Hepatocyte (in vitro differentiated cells): ENCODE measurements at regions not wholly inside any gene's neighbourhood (a gene's known extent, or its start where the extent isn't known, plus 50 kb on each side); places are given as distances from the start of the nearest gene placed in this dataset.

Experiments
- DNase-seq: peaks from one replicate; pipeline ENCODE4 v3.0.0-alpha.2; 2016; ENCODE audit warnings: low spot score
- H2AFZ ChIP-seq: fragments of 200-600 bp; sonication (generic); 2 replicates; pipeline ENCODE4 v1.6.0; 2016; ENCODE audit warnings: antibody characterized with exemption, mild to moderate bottlenecking
- H3K27ac ChIP-seq: fragments of 200-600 bp; sonication (generic); 2 replicates; pipeline ENCODE4 v1.5.1; 2016; ENCODE audit warnings: mild to moderate bottlenecking
- H3K27me3 ChIP-seq: fragments of 200-600 bp; sonication (generic); 2 replicates; pipeline ENCODE4 v1.6.1; 2016
- H3K36me3 ChIP-seq: fragments of 200-600 bp; sonication (generic); replicated peaks from 2 replicates; pipeline ENCODE4 v1.5.1; 2016; ENCODE audit warnings: low read depth; ENCODE audit not compliant: insufficient read depth
- H3K4me1 ChIP-seq: fragments of 200-600 bp; sonication (generic); 2 replicates; pipeline ENCODE4 v1.5.1; 2016; ENCODE audit warnings: mild to moderate bottlenecking, moderate library complexity; ENCODE audit not compliant: insufficient read depth
- H3K4me2 ChIP-seq: fragments of 200-600 bp; sonication (generic); 2 replicates; pipeline ENCODE4 v1.6.0; 2016
- H3K4me3 ChIP-seq: fragments of 200-600 bp; sonication (generic); 2 replicates; pipeline ENCODE4 v1.5.1; 2016; ENCODE audit warnings: mild to moderate bottlenecking
- H3K79me2 ChIP-seq: fragments of 200-600 bp; sonication (generic); 2 replicates; pipeline ENCODE4 v1.6.0; 2017; ENCODE audit warnings: mild to moderate bottlenecking
- H3K9me2 ChIP-seq: fragments of 200-600 bp; sonication (generic); replicated peaks from 2 replicates; pipeline ENCODE4 v1.6.0; 2017; ENCODE audit warnings: mild to moderate bottlenecking; ENCODE audit not compliant: insufficient read depth
- H3K9me3 ChIP-seq: fragments of 200-600 bp; sonication (generic); 2 replicates; pipeline ENCODE4 v1.5.1; 2016; ENCODE audit warnings: low read depth, mild to moderate bottlenecking
- H4K20me1 ChIP-seq: fragments of 200-600 bp; sonication (generic); 2 replicates; pipeline ENCODE4 v1.6.0; 2016; ENCODE audit warnings: mild to moderate bottlenecking; ENCODE audit not compliant: insufficient read depth, poor library complexity, severe bottlenecking
- CTCF ChIP-seq: fragments of 200-600 bp; sonication (generic); IDR thresholded peaks from 2 replicates; pipeline ENCODE4 v1.5.1; 2016; ENCODE audit warnings: antibody characterized with exemption, mild to moderate bottlenecking; ENCODE audit not compliant: poor library complexity
- EZH2 ChIP-seq: fragments of 200-600 bp; sonication (generic); IDR thresholded peaks from 2 replicates; pipeline ENCODE4 v1.6.1; 2016; ENCODE audit warnings: antibody characterized with exemption, mild to moderate bottlenecking, borderline replicate concordance
- EZH2phosphoT487 ChIP-seq: fragments of 200-600 bp; sonication (generic); IDR thresholded peaks from one replicate; pipeline ENCODE4 v1.6.1; 2018; ENCODE audit warnings: antibody characterized with exemption, mild to moderate bottlenecking, low read depth, moderate library complexity; ENCODE audit not compliant: unreplicated experiment, severe bottlenecking
- WGBS: methylation state at CpG from one replicate; pipeline ENCODE4 v1.1.6; 2016; ENCODE audit warnings: low lambda C conversion rate; ENCODE audit errors: missing lambda C conversion rate; 5-methylcytosine and 5-hydroxymethylcytosine counted together

- H3K27me3 ChIP-seq, result peaks cover 12% of the 10 kb centered on the region
- H3K36me3 ChIP-seq, result no peaks in the 10 kb centered on the region
- H2AFZ ChIP-seq, result no peak overlapping the region
- H3K9me3 ChIP-seq, result no peaks in the 10 kb centered on the region
- H3K4me1 ChIP-seq, result peaks cover 9% of the 10 kb centered on the region
- no peak overlapping the region for H3K4me2 ChIP-seq
- H4K20me1 ChIP-seq, result no peaks in the 10 kb centered on the region
- H3K79me2 ChIP-seq, result no peaks in the 10 kb centered on the region
- WGBS, result 77% methylated on average over 7 of the region's 7 CpGs
- no peak overlapping the region for H3K4me3 ChIP-seq
- no peak overlapping the region for H3K27ac ChIP-seq
- TF ChIP-seq EZH2 (no peak), EZH2phosphoT487 (no peak), CTCF (no peak)
- H3K9me2 ChIP-seq, result no peaks in the 10 kb centered on the region
- DNase-seq, result no peak
These were observed 56.2 kb downstream of the FAM43A start for GRCh38 chr3:194741916-194742315.

- no peak overlapping the region for H3K4me3 ChIP-seq
- no peak for DNase-seq
- H3K4me2 ChIP-seq, result no peak overlapping the region
- TF ChIP-seq EZH2 (no peak), CTCF (no peak), EZH2phosphoT487 (no peak)
- WGBS, result 86% methylated on average over 4 of the region's 4 CpGs
- H3K9me2 ChIP-seq, result no peaks in the 10 kb centered on the region
- peaks cover 14% of the 10 kb centered on the region for H3K4me1 ChIP-seq
- H3K27ac ChIP-seq, result peak overlapping the region; percentile 80
- no peaks in the 10 kb centered on the region for H3K36me3 ChIP-seq
- H3K9me3 ChIP-seq, result no peaks in the 10 kb centered on the region
- H3K79me2 ChIP-seq, result no peaks in the 10 kb centered on the region
- no peaks in the 10 kb centered on the region for H3K27me3 ChIP-seq
- no peak overlapping the region for H2AFZ ChIP-seq
- H4K20me1 ChIP-seq, result no peaks in the 10 kb centered on the region
These were observed 59.1 kb downstream of the FAM43A start for GRCh38 chr3:194744826-194745225.

- no peak overlapping the region for H3K4me3 ChIP-seq
- H2AFZ ChIP-seq, result no peak overlapping the region
- no peak for TF ChIP-seq EZH2phosphoT487
- no peak for TF ChIP-seq EZH2
- no peak for TF ChIP-seq CTCF
- H3K9me2 ChIP-seq, result no peaks in the 10 kb centered on the region
- WGBS, result 59% methylated on average over 9 of the region's 9 CpGs
- H4K20me1 ChIP-seq, result no peaks in the 10 kb centered on the region
- no peaks in the 10 kb centered on the region for H3K36me3 ChIP-seq
- DNase-seq, result peak; percentile 66
- H3K4me1 ChIP-seq, result peaks cover 22% of the 10 kb centered on the region
- peak overlapping the region; percentile 41 for H3K4me2 ChIP-seq
- H3K9me3 ChIP-seq, result no peaks in the 10 kb centered on the region
- H3K27me3 ChIP-seq, result no peaks in the 10 kb centered on the region
- H3K79me2 ChIP-seq, result no peaks in the 10 kb centered on the region
- H3K27ac ChIP-seq, result peak overlapping the region; percentile 80
These were observed 59.9 kb downstream of the FAM43A start for GRCh38 chr3:194745422-194746184.

- DNase-seq, result no peak
- no peak for TF ChIP-seq EZH2phosphoT487
- TF ChIP-seq EZH2, result no peak
- TF ChIP-seq CTCF, result no peak
- Histone ChIP-seq H3K4me1 (peaks cover 17% of the 10 kb centered on the region), H4K20me1 (no peaks in the 10 kb centered on the region), H3K79me2 (no peaks in the 10 kb centered on the region), H3K27ac (no peak overlapping the region), H3K9me2 (no peaks in the 10 kb centered on the region), H3K9me3 (no peaks in the 10 kb centered on the region), H3K4me2 (no peak overlapping the region), H2AFZ (no peak overlapping the region), H3K36me3 (no peaks in the 10 kb centered on the region), H3K4me3 (no peak overlapping the region), H3K27me3 (no peaks in the 10 kb centered on the region)
- WGBS, result 66% methylated on average over 18 of the region's 19 CpGs
These were observed 62.5 kb downstream of the FAM43A start for GRCh38 chr3:194748225-194748624.
